ENCODE measurements at regions not wholly inside any gene's neighbourhood (a gene's known extent, or its start where the extent isn't known, plus 50 kb on each side); places are given as distances from the start of the nearest gene placed in this dataset.

DNA sequence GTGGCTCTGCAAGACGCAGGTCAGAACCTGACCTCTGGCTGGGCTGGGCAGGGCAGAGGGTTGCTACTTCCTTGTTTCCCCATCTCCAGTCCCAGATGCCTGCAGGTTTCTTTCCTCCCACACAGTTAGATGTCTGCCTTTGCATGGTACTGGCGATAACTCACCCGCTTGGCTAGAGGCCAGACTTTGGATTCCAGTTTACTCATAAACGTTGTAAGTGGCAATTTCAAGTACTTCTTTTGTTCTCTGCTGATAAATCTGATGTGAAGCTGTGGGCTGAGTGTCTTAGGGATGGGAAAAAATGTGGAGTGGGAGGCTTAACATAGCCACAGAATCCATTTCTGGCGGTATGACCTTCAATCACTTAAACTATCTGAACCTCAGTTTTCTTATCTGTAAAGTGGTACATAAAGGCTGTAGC, 194.2 kb downstream of the EBLN2 start:
- H4K20me1 ChIP-seq (ENCODE audit: low read depth, low read length): no peaks in the 10 kb centered on the region
- no peak overlapping the region for H3K27ac ChIP-seq (ENCODE audit: low read depth, low read length)
- no peak for TF ChIP-seq EZH2phosphoT487 (conservative IDR thresholded peaks at IDR 0.05; ENCODE audit: low read length)
- TF ChIP-seq, protein P1, sequence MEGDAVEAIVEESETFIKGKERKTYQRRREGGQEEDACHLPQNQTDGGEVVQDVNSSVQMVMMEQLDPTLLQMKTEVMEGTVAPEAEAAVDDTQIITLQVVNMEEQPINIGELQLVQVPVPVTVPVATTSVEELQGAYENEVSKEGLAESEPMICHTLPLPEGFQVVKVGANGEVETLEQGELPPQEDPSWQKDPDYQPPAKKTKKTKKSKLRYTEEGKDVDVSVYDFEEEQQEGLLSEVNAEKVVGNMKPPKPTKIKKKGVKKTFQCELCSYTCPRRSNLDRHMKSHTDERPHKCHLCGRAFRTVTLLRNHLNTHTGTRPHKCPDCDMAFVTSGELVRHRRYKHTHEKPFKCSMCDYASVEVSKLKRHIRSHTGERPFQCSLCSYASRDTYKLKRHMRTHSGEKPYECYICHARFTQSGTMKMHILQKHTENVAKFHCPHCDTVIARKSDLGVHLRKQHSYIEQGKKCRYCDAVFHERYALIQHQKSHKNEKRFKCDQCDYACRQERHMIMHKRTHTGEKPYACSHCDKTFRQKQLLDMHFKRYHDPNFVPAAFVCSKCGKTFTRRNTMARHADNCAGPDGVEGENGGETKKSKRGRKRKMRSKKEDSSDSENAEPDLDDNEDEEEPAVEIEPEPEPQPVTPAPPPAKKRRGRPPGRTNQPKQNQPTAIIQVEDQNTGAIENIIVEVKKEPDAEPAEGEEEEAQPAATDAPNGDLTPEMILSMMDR (IDR thresholded peaks at IDR 0.05; ENCODE audit: insufficient read depth, low read length, poor library complexity, severe bottlenecking): no peak
- no peaks in the 10 kb centered on the region for H3K9me3 ChIP-seq (ENCODE audit: insufficient read depth, low read length)
- no peaks in the 10 kb centered on the region for H3F3A ChIP-seq (ENCODE audit: insufficient read depth)
- no peaks in the 10 kb centered on the region for H3K79me2 ChIP-seq (ENCODE audit: insufficient read depth, low read length)
- H3K4me3 ChIP-seq (ENCODE audit: insufficient read depth, low read length, poor library complexity, severe bottlenecking): no peak overlapping the region
- no peaks in the 10 kb centered on the region for H3K9me2 ChIP-seq (replicated peaks; ENCODE audit: insufficient read depth, low read length)
- no peaks in the 10 kb centered on the region for H3K27me3 ChIP-seq (ENCODE audit: low read length)
- no peak overlapping the region for H3K4me2 ChIP-seq (ENCODE audit: low read depth, low read length, poor library complexity, severe bottlenecking)
- no peak overlapping the region for H3K9ac ChIP-seq (ENCODE audit: low read length)
- H3K36me3 ChIP-seq (ENCODE audit: low read length): no peaks in the 10 kb centered on the region
- no peak overlapping the region for H2AFZ ChIP-seq (ENCODE audit: low read depth, low read length, severe bottlenecking)

DNA sequence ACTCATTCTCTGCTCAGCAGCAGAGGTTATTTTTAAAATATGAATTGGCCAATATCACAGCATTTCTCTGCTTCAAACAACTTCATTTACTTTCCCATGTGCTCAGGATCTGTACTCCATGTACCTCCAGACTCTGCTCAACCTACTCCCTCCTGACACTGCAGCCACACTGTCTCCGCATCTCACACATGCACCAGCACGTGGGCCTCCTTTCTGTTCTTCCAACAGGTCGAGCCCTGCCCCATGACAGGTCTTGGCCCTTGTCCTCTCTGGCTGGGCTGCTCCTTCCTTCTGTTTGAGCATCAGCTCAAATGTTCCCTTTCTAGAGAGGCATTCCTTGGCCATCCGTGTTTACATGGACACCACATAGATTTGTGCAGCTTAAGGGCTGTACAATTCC, 195.7 kb downstream of the EBLN2 start:
- Histone ChIP-seq H3K9ac (ENCODE audit: low read length) (no peak overlapping the region), H4K20me1 (ENCODE audit: low read depth, low read length) (no peaks in the 10 kb centered on the region), H3K4me3 (ENCODE audit: insufficient read depth, low read length, poor library complexity, severe bottlenecking) (no peak overlapping the region), H3K79me2 (ENCODE audit: insufficient read depth, low read length) (no peaks in the 10 kb centered on the region), H3K36me3 (ENCODE audit: low read length) (no peaks in the 10 kb centered on the region), H3K27me3 (ENCODE audit: low read length) (no peaks in the 10 kb centered on the region), H2AFZ (ENCODE audit: low read depth, low read length, severe bottlenecking) (no peak overlapping the region), H3F3A (ENCODE audit: insufficient read depth) (no peaks in the 10 kb centered on the region), H3K4me2 (ENCODE audit: low read depth, low read length, poor library complexity, severe bottlenecking) (no peak overlapping the region), H3K27ac (ENCODE audit: low read depth, low read length) (no peak overlapping the region), H3K9me2 (replicated peaks; ENCODE audit: insufficient read depth, low read length) (no peaks in the 10 kb centered on the region), H3K9me3 (ENCODE audit: insufficient read depth, low read length) (no peaks in the 10 kb centered on the region)
- TF ChIP-seq, protein P1 (IDR thresholded peaks at IDR 0.05; ENCODE audit: insufficient read depth, low read length, poor library complexity, severe bottlenecking): no peak
- TF ChIP-seq EZH2phosphoT487 (conservative IDR thresholded peaks at IDR 0.05; ENCODE audit: low read length): no peak

DNA sequence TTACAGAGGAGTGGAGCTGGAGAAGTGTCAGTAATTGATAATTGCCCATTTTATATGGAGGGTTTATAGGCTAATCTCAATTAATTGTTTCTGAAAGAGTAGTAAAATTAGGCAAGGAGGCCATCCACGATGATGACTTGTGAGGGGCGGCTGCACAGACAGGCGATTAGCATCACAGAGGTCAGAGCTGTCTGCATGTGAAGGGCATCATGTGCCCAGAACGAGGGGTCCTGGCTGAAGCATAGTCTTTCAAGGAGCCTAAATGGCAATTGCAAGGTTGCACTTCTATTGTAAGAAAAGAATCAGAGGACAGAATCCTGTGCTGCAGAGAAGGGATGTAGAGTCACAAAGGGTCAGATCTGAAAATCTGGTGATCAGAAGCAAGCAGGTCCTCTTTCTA, 196.6 kb downstream of the EBLN2 start:
- no peaks in the 10 kb centered on the region for H3K9me3 ChIP-seq (ENCODE audit: insufficient read depth, low read length)
- H3K4me2 ChIP-seq (ENCODE audit: low read depth, low read length, poor library complexity, severe bottlenecking): no peak overlapping the region
- no peaks in the 10 kb centered on the region for H3K9me2 ChIP-seq (replicated peaks; ENCODE audit: insufficient read depth, low read length)
- no peak overlapping the region for H3K27ac ChIP-seq (ENCODE audit: low read depth, low read length)
- H3K79me2 ChIP-seq (ENCODE audit: insufficient read depth, low read length): no peaks in the 10 kb centered on the region
- H3K36me3 ChIP-seq (ENCODE audit: low read length): no peaks in the 10 kb centered on the region
- H3K27me3 ChIP-seq (ENCODE audit: low read length): no peaks in the 10 kb centered on the region
- no peak overlapping the region for H2AFZ ChIP-seq (ENCODE audit: low read depth, low read length, severe bottlenecking)
- no peaks in the 10 kb centered on the region for H4K20me1 ChIP-seq (ENCODE audit: low read depth, low read length)
- TF ChIP-seq, protein P1 (IDR thresholded peaks at IDR 0.05; ENCODE audit: insufficient read depth, low read length, poor library complexity, severe bottlenecking): no peak
- TF ChIP-seq EZH2phosphoT487 (conservative IDR thresholded peaks at IDR 0.05; ENCODE audit: low read length): no peak
- H3K4me3 ChIP-seq (ENCODE audit: insufficient read depth, low read length, poor library complexity, severe bottlenecking): no peak overlapping the region
- no peaks in the 10 kb centered on the region for H3F3A ChIP-seq (ENCODE audit: insufficient read depth)
- no peak overlapping the region for H3K9ac ChIP-seq (ENCODE audit: low read length)
